K562 (cell line): ENCODE measurements at regions not wholly inside any gene's neighbourhood (a gene's known extent, or its start where the extent isn't known, plus 50 kb on each side); places are given as distances from the start of the nearest gene placed in this dataset.

Experiments used
- ARID1B ChIP-seq: fragments of 450-650 bp; IDR thresholded peaks from 2 replicates; pipeline ENCODE4 v1.6.1; 2016; ENCODE audit warnings: antibody characterized with exemption, mild to moderate bottlenecking, inconsistent platforms
- ASH1L ChIP-seq: fragments of 450-650 bp; IDR thresholded peaks from 2 replicates; pipeline ENCODE4 v1.6.1; 2018; ENCODE audit warnings: borderline replicate concordance, mild to moderate bottlenecking, low read depth; ENCODE audit not compliant: partially characterized antibody
- BCOR ChIP-seq: fragments of 450-650 bp; IDR thresholded peaks from 2 replicates; pipeline ENCODE4 v1.6.1; 2016
- CBFA2T3 ChIP-seq: fragments of 450-650 bp; IDR thresholded peaks from 2 replicates; pipeline ENCODE4 v1.6.1; 2017
- DDX20 ChIP-seq: fragments of 450-650 bp; IDR thresholded peaks from 2 replicates; pipeline ENCODE4 v1.6.1; 2016; ENCODE audit warnings: missing genetic modification characterization, low read depth, mild to moderate bottlenecking, missing compliant biosample characterization, moderate library complexity
- ELF1 ChIP-seq: fragments of 200-800 bp; sonication (Bioruptor generic); IDR thresholded peaks from 2 replicates; pipeline ENCODE4 v1.6.1; 2016; ENCODE audit warnings: missing genetic modification characterization, missing compliant biosample characterization
- ETS2 ChIP-seq: IDR thresholded peaks from 2 replicates; pipeline ENCODE4 v1.6.1; 2016; ENCODE audit warnings: borderline replicate concordance, missing genetic modification characterization, mild to moderate bottlenecking, moderate library complexity, missing compliant biosample characterization; ENCODE audit not compliant: poor library complexity, severe bottlenecking
- HNRNPLL ChIP-seq: fragments of 200-400 bp; formaldehyde crosslinking; IDR thresholded peaks from 2 replicates; pipeline ENCODE4 v1.6.1; 2017; ENCODE audit warnings: low read length, low read depth, mild to moderate bottlenecking; ENCODE audit not compliant: poor library complexity, severe bottlenecking
- ILF3 ChIP-seq: fragments of 450-650 bp; IDR thresholded peaks from 2 replicates; pipeline ENCODE4 v1.6.1; 2018; ENCODE audit warnings: antibody characterized with exemption, mild to moderate bottlenecking, moderate library complexity, borderline replicate concordance
- MAZ ChIP-seq, 2 experiments: fragments of 450-650 bp in 1 of 2; sonication (generic) in 1 of 2; formaldehyde crosslinking; IDR thresholded peaks in 1 of 2; conservative IDR thresholded peaks in 1 of 2; 2 replicates each; pipeline versions ENCODE4 v1.4.0 to v1.5.0; 2020; ENCODE audit warnings: mild to moderate bottlenecking in 1 of 2, missing genetic modification reagents in 1 of 2
- MCM7 ChIP-seq, 2 experiments: fragments of 450-650 bp; IDR thresholded peaks; 2 replicates each; pipeline ENCODE4 v1.6.1; 2016 to 2018
- NBN ChIP-seq: fragments of 450-650 bp; IDR thresholded peaks from 2 replicates; pipeline ENCODE4 v1.6.1; 2016; ENCODE audit warnings: low read depth, mild to moderate bottlenecking
- NCOA6 ChIP-seq: fragments of 450-650 bp; IDR thresholded peaks from 2 replicates; pipeline ENCODE4 v1.6.1; 2017; ENCODE audit warnings: mild to moderate bottlenecking
- PHTF2 ChIP-seq: fragments of 250-450 bp; sonication (Bioruptor Pico); IDR thresholded peaks from 2 replicates; pipeline ENCODE4 v1.5.0; 2021; ENCODE audit warnings: mild to moderate bottlenecking
- SMAD4 ChIP-seq: fragments of 250-450 bp; sonication (Bioruptor Pico); conservative IDR thresholded peaks from 2 replicates; pipeline ENCODE4 v1.8.0; 2021; ENCODE audit warnings: inconsistent platforms, mild to moderate bottlenecking, moderate library complexity
- SMARCA5 ChIP-seq: fragments of 450-650 bp; IDR thresholded peaks from 2 replicates; pipeline ENCODE4 v1.6.1; 2016
- SMARCE1 ChIP-seq: fragments of 450-650 bp; IDR thresholded peaks from 2 replicates; pipeline ENCODE4 v1.7.1; 2016; ENCODE audit warnings: mild to moderate bottlenecking
- TAL1 ChIP-seq: fragments of 450-650 bp; IDR thresholded peaks from 2 replicates; pipeline ENCODE4 v1.6.1; 2016; ENCODE audit warnings: mild to moderate bottlenecking
- TEAD1 ChIP-seq, 2 experiments: fragments of 450-650 bp in 1 of 2; sonication (generic) in 1 of 2; formaldehyde crosslinking; IDR thresholded peaks; 2 replicates each; pipeline versions ENCODE4 v1.4.0 to v1.8.0; 2020 to 2022; ENCODE audit warnings: mild to moderate bottlenecking in 2 of 2, missing genetic modification reagents in 1 of 2
- WHSC1 ChIP-seq: IDR thresholded peaks from one replicate; pipeline ENCODE4 v1.6.1; 2012; ENCODE audit warnings: low read length, control low read depth, inconsistent platforms
- ZNF146 ChIP-seq: IDR thresholded peaks from one replicate; pipeline ENCODE4 v1.6.1; 2018; ENCODE audit warnings: missing compliant biosample characterization; ENCODE audit not compliant: unreplicated experiment
- TF ChIP-seq, protein P1 (sequence below): fragments of 250-450 bp; sonication (Bioruptor Pico); IDR thresholded peaks from 2 replicates; pipeline ENCODE4 v1.8.0; 2021; ENCODE audit warnings: mild to moderate bottlenecking, moderate library complexity
- TF ChIP-seq, protein P2 (sequence below), 2 experiments: fragments of 450-650 bp in 1 of 2; sonication (generic) in 1 of 2; formaldehyde crosslinking in 1 of 2; IDR thresholded peaks in 1 of 2; conservative IDR thresholded peaks in 1 of 2; 2 replicates each; pipeline versions ENCODE4 v1.6.1 to v1.8.1; 2016 to 2023; ENCODE audit warnings: mild to moderate bottlenecking in 2 of 2, moderate library complexity in 2 of 2, inconsistent platforms in 1 of 2, missing genetic modification reagents in 1 of 2
- TF ChIP-seq, protein P3 (sequence below): fragments of 250-450 bp; sonication (Bioruptor Pico); IDR thresholded peaks from 2 replicates; pipeline ENCODE4 v1.5.0; 2022; ENCODE audit warnings: mild to moderate bottlenecking
- TF ChIP-seq, protein P4 (sequence below): fragments of 250-450 bp; sonication (Bioruptor Pico); IDR thresholded peaks from 2 replicates; pipeline ENCODE4 v1.8.0; 2022; ENCODE audit warnings: moderate library complexity, mild to moderate bottlenecking, inconsistent platforms

DNA sequence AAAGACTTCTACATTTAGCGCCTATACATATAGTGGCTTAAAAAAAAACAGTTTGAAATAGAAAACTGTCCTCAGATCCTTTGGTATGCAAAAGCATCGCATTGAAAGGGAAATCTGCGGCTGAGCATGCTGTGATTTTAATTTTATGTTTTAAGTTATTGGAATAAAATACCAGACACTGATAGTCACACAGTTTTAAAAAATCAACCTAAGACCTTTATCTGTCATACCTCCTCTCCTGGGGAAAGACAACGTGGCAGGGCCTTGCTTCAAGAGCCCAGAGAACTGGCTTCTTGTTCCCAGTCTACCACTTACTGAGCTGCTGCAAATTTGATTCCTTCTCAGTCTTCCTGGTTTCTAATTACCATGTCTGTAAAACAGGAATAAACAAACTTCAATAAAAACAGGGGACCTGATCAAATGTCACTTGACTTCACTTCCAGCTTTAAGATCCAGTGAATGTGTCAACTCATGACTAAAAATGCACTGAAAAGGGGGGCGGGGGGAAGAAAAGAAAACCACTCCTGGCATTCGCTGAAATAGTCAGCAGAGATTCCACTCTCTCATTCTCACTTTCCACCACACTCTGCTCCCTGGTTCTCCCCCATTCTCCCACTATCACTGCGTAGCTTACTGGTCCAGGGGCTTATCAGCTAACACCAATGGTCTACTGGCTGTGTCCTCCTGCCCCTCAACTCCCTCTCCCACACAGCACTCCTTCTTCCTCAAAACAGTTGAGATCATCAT lies 494.7 kb upstream of the MARCKS start (continued):
- TF ChIP-seq, protein P1, sequence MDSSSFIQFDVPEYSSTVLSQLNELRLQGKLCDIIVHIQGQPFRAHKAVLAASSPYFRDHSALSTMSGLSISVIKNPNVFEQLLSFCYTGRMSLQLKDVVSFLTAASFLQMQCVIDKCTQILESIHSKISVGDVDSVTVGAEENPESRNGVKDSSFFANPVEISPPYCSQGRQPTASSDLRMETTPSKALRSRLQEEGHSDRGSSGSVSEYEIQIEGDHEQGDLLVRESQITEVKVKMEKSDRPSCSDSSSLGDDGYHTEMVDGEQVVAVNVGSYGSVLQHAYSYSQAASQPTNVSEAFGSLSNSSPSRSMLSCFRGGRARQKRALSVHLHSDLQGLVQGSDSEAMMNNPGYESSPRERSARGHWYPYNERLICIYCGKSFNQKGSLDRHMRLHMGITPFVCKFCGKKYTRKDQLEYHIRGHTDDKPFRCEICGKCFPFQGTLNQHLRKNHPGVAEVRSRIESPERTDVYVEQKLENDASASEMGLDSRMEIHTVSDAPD (CRISPR knock-in tag) = no peak
- TF ChIP-seq, protein P2, sequence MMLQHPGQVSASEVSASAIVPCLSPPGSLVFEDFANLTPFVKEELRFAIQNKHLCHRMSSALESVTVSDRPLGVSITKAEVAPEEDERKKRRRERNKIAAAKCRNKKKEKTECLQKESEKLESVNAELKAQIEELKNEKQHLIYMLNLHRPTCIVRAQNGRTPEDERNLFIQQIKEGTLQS (IDR thresholded peaks at IDR 0.05) = peak; percentile 32; the same call in 1 of the 2 replicates
- TF ChIP-seq, protein P2 (CRISPR knock-in tag; conservative IDR thresholded peaks at IDR 0.05) = no peak
- TF ChIP-seq WHSC1 = no peak
- TF ChIP-seq NBN = no peak
- peak; percentile 50; the same call in 1 of the 2 replicates for TF ChIP-seq SMARCE1
- TF ChIP-seq SMARCA5 = no peak
- TF ChIP-seq TEAD1 (CRISPR knock-in tag; IDR thresholded peaks at IDR 0.05) = 0 out of 4 replicates have a peak, but pooled peaks of 1 of the 2 experiments have one; percentile 26
- peak; percentile 70 for TF ChIP-seq CBFA2T3
- TF ChIP-seq SMAD4 (CRISPR knock-in tag) = no peak; the same call in 1 of the 2 replicates
- TF ChIP-seq, protein P3, sequence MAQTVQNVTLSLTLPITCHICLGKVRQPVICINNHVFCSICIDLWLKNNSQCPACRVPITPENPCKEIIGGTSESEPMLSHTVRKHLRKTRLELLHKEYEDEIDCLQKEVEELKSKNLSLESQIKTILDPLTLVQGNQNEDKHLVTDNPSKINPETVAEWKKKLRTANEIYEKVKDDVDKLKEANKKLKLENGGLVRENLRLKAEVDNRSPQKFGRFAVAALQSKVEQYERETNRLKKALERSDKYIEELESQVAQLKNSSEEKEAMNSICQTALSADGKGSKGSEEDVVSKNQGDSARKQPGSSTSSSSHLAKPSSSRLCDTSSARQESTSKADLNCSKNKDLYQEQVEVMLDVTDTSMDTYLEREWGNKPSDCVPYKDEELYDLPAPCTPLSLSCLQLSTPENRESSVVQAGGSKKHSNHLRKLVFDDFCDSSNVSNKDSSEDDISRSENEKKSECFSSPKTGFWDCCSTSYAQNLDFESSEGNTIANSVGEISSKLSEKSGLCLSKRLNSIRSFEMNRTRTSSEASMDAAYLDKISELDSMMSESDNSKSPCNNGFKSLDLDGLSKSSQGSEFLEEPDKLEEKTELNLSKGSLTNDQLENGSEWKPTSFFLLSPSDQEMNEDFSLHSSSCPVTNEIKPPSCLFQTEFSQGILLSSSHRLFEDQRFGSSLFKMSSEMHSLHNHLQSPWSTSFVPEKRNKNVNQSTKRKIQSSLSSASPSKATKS = no peak
- peak; percentile 71; the same call in 1 of the 2 replicates for TF ChIP-seq ARID1B
- TF ChIP-seq NCOA6 = no peak
- TF ChIP-seq HNRNPLL = no peak
- TF ChIP-seq ASH1L = no peak
- TF ChIP-seq ILF3 = no peak
- TF ChIP-seq, protein P4, sequence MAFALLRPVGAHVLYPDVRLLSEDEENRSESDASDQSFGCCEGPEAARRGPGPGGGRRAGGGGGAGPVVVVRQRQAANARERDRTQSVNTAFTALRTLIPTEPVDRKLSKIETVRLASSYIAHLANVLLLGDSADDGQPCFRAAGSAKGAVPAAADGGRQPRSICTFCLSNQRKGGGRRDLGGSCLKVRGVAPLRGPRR (CRISPR knock-in tag) = no peak
- peak in 1 of 2 experiments; percentile 54; a peak in 1 of 4 replicates for TF ChIP-seq MAZ (CRISPR knock-in tag; conservative IDR thresholded peaks at IDR 0.05 in 1 of 2, IDR thresholded peaks at IDR 0.05 in 1 of 2)
- no peak for TF ChIP-seq DDX20 (tag)
- TF ChIP-seq TAL1 = peak; percentile 62; the same call in 1 of the 2 replicates
- TF ChIP-seq BCOR = no peak
- TF ChIP-seq PHTF2 (CRISPR knock-in tag) = no peak
- no peak for TF ChIP-seq MCM7 (IDR thresholded peaks at IDR 0.05)
- no peak for TF ChIP-seq ZNF146 (CRISPR knock-in tag)
- TF ChIP-seq ELF1 (tag) = no peak
- no peak for TF ChIP-seq ETS2 (tag)
